GM12864 (cell line): ENCODE measurements at regions not wholly inside any gene's neighbourhood (a gene's known extent, or its start where the extent isn't known, plus 50 kb on each side); places are given as distances from the start of the nearest gene placed in this dataset.

ENCODE experiments used
- DNase-seq: peaks from one replicate; pipeline ENCODE4 v3.0.0-alpha.2; 2011; ENCODE audit warnings: low read depth
- H3K4me3 ChIP-seq: 2 replicates; pipeline ENCODE4 v1.5.1; 2011; ENCODE audit warnings: mild to moderate bottlenecking, low read depth, low read length, control low read depth
- TF ChIP-seq, protein P1 (sequence below): IDR thresholded peaks from 2 replicates; pipeline ENCODE4 v1.5.1; 2011; ENCODE audit warnings: low read depth, mild to moderate bottlenecking, moderate library complexity, low read length, control low read depth, inconsistent platforms; ENCODE audit errors: missing control alignments

DNA sequence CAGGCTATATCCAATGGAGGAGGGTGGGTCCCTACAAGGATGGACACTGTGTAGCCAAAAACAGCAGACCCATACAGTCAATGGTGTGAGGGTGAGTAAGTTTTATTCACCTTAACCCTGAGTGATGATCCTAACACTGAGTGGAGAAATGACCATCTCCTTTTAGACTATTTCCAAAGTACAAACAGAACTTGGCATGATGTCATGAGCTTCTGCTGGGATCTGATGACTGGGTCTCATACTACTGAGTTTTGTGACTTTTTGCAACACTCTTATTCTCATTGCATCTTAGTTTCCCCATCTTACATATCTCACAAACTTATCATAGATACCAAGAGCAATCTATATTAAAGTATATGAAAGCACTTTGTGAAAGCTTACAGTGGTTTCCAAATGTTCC, 330.3 kb upstream of the CFAP20DC start:
- TF ChIP-seq, protein P1, sequence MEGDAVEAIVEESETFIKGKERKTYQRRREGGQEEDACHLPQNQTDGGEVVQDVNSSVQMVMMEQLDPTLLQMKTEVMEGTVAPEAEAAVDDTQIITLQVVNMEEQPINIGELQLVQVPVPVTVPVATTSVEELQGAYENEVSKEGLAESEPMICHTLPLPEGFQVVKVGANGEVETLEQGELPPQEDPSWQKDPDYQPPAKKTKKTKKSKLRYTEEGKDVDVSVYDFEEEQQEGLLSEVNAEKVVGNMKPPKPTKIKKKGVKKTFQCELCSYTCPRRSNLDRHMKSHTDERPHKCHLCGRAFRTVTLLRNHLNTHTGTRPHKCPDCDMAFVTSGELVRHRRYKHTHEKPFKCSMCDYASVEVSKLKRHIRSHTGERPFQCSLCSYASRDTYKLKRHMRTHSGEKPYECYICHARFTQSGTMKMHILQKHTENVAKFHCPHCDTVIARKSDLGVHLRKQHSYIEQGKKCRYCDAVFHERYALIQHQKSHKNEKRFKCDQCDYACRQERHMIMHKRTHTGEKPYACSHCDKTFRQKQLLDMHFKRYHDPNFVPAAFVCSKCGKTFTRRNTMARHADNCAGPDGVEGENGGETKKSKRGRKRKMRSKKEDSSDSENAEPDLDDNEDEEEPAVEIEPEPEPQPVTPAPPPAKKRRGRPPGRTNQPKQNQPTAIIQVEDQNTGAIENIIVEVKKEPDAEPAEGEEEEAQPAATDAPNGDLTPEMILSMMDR, result no peak
- no peak for DNase-seq
- H3K4me3 ChIP-seq, result no peak overlapping the region

DNA sequence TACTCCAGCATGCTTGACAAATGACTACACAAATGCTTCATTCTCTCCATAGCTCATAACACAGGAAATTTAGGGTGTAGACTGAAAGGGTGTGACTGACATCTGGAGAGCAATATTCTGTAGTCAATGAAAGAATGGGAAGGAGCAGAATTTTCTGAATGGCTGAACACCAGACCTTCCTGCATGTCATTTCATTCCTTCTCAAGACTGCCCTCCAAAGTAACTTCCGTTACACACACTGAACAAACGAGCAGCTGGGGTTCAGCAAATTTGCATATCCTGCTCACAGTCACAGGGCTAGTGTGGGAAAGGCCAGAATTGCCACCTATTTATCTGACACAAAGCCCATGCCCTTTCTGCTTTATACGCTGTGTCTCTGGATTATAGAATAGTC, 325.0 kb upstream of the CFAP20DC start:
- peak; percentile 89 for DNase-seq
- TF ChIP-seq, protein P1, result no peak
- H3K4me3 ChIP-seq, result no peak overlapping the region

DNA sequence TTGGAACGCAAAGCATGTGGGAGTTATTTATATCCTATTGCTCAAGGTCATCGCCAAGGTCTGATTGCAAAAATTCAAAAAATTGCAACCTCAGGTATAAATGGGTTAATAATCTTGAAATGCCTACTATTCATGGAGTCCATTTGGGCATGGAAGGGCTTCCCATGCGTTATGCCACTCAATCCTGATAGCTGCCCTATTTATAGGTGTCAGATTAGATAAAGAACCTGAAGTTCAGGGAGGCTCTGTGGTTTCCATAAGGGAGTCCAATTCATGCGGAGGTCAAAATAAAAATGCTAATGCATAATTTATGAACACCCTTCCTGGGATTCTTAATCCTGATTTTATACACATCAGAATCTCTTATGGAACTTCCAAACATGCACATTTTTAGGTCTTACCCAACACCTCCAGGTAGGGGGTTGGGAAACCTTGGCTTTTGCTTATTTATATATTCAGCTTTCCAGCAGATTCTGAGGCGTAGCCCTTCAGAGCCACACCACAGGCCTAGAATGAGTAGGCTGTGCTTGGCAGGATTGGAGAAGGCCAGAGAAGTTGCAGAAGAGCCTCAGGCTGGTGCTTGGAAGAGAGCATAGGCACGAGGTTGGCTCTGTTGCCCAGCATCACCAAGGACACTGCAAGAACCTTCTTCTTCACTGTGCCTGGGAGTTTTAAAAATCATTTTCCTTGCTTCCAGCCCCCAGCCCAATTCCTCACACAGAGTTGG, 324.4 kb upstream of the CFAP20DC start:
- TF ChIP-seq, protein P1, result no peak
- no peak for DNase-seq
- H3K4me3 ChIP-seq, result no peak overlapping the region

DNA sequence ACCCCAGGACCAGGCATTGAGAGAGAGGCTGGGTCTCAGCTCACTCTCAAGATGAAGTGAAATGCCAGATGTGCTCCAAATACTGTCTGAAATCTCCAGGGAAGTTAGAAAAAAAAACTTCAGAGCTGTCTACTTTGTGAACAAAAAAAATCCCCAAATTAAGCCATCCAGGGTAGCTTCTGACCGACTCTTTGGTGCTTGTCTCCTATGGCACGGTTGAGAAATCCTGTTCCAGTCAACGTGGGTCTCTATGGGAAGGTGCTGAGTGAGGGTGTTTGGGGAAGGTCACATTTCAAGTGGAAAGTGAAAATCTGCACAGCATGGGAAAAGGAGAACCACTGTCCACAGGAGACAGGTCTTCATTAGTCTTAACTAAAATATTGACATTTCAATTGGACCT, 322.5 kb upstream of the CFAP20DC start:
- TF ChIP-seq, protein P1, result no peak
- DNase-seq, result no peak
- H3K4me3 ChIP-seq, result no peak overlapping the region

DNA sequence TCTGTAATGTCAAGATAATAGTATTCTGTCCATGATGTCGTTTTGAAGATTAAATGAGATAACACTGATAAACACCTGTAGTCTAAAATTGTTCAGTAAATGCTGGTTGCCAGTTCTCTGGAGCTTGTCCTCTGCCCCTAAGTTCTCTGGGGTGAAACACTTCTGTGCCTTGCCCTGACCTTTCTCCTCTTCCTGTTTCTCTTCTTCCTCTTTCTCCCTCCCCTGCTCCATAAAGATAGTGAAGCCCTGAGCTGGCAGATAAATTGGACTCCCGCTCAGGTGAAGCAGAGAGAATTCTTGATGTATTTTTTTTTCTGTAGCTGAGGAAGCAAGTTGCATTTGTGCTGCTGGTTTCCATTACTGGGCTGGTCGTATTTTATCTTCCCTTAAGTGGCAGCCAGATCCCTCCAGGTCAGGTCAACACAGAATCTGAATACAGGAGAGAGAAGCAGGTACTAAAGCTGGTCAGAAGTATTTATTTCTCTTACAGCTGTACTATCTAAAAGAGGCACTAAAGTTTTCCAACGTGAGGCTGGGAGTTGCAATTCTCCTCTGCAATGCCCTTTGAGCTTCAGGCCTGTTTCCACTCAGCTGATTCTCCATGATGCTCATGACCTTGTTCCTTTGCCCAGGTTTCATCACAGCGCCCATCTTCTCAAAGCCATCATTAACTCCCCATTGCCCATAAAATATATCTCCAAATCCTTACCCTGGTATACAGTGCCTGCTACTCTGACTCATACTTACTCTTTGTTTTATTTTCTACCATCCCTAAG, 319.3 kb upstream of the CFAP20DC start:
- no peak for DNase-seq
- no peak overlapping the region for H3K4me3 ChIP-seq
- TF ChIP-seq, protein P1, result no peak

DNA sequence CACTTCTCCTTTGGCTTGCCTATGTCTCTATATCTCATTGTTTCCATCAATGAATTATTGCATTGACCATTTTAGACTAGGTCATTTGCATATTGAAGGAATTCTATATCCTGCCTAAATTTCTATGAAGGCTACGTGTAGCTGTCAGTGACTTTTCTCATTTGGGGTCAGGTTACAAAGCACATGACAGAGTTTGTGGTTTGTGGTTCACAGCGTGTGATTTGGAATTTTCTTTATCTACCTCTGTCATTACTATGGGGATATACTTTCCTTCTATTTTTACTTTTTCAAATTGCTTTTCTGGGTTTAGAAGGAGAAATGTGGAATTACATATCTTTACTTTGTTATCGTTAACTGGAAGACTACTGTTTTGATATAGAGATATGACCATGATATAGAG, 317.3 kb upstream of the CFAP20DC start:
- DNase-seq, result no peak
- H3K4me3 ChIP-seq, result no peak overlapping the region
- TF ChIP-seq, protein P1, result no peak
